Colon (tissue), 2 donors: ENCODE measurements at regions not wholly inside any gene's neighbourhood (a gene's known extent, or its start where the extent isn't known, plus 50 kb on each side); places are given as distances from the start of the nearest gene placed in this dataset.

Source experiments
- FAIRE-seq: peaks from 2 replicates; lab custom pipeline; 2012; peaks lifted over from hg19 to GRCh38; lab: Jason Lieb, UNC
- donor health status: control.
- donor health status: control.

DNA sequence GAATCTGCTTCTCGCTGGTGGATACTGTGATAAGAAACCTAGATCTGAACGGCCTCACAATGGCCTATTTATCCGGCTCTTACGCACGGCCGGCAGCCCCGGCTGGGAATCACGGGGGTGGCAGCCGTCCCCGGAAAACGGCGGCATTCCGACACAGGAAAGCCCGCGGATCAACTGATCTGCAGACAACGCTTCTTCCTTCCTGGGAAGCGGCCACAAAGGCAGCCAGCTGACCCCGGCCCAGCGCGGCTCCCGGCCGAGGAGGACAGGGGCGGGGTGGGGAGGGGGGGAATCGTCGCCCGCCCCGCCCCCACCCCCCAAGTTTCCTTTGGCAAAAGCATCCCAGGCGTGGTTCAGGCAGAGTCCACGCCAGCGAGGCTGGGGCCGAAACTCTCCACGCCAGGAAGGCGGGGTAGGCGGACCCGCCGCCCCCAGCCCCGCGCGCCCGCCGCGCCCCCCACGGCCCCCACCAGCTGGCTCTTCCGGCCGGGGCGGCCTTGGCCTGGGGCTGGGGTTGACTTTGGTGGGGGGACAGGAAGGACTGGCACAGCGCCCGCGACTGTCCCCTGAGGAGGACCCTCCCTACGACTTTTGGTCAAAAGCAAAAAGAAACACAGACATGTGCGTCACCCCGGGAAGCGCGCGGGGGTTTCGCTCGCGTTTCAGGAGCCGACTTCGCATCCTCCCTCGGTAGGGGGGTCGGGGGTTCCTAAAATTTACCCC lies 247.7 kb upstream of the ANKRD55 start:
- no peak for FAIRE-seq

DNA sequence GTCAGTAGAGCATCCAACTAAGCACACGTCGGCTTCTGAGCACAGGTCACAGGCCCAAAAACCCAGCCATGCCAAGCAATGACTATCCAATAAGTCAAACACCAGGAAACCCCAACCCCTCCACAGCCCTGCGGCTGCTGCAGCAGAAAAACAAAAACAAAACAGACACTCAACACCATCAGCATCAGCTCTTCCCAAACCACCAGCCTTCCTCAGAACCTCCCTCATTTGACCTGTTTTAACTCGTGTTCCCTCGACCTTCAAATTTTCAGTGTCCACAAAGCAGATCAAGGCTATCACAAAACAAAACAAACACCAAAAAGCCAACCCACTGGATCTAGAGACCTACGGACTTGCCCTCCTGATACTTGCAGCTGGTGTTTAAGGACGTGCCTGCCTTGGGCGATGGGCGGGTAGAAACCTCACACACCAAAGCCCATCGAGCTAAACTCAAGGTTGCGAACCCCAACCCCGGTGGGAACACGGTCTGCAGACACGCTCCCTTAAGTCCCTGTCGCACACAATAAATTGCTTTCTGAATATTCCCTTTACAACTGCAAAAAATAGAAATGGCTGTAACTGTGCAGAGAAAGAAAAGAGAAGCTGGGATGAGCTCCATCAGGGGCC lies 247.1 kb upstream of the ANKRD55 start:
- no peak for FAIRE-seq

DNA sequence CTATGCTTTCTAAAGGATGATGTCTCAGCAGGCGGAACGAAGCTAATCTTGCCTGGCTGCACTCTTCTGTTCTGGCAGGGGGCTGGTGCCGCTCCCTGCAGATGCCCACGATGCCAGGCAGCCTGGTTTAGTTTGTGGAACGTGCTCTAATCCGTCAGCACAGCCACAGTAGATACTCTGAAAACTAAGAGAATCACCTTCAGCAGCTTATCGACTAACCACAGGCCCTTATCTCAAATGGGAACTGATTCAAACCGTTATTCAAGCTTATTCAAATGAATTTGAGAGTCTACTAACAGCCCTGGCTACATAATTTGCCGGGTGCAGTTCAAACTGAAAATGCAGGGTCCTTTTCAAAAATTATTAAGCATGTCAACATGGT lies 246.6 kb upstream of the ANKRD55 start:
- FAIRE-seq, result no peak

DNA sequence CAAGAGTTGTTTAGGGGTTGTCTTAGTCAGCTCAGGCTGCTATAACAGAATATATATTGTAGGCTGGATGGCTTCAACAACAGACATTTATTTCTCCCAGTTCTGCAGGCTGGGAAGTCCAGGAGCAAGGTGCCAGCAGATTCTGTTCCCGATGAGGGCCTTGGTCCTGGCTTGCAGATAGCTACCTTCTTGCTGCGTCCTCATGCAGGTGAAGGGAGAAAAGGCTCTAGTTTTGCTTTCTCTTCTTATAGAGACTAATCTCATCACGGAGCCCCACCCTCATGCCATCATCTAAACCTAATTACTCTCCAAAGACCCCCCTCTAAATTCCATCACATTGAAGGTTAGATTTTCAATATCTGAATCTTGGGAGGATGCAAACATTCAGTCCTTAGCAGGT lies 246.0 kb upstream of the ANKRD55 start:
- FAIRE-seq, result no peak

DNA sequence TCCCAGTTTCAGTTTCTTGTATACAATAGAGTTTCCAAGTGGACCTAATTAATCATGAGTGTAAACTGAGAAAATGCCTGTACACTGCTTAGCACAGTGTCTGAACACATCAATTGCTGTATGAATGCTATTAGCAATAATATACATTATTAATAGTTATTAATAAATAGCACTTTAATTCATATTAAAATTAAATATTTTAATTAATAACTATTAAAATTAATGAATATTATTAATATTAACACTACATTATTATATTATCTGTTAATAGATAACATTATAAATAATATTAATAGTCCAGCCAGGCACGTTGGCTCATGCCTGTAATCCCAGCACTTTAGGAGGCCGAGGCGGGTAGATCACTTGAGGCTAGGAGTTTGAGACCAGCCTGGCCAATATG lies 244.9 kb upstream of the ANKRD55 start:
- FAIRE-seq, result no peak

DNA sequence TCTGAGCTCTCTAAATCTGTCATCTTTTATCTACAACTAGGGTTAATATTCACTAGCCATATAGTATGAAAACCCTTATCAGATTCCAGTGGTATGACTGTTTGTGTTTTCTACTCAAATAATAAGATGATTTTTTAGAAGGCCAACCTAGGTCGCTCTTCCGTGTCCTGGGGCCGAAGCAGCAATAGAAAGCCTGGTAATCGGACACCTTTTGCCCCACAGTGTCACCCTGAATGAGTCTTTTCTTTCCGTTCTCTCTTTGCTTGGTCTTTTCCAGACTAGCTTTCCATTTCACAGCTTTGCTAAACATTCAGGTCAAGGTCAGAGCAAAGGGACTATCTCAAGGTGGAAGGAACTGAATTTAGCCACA lies 243.3 kb upstream of the ANKRD55 start:
- no peak for FAIRE-seq

DNA sequence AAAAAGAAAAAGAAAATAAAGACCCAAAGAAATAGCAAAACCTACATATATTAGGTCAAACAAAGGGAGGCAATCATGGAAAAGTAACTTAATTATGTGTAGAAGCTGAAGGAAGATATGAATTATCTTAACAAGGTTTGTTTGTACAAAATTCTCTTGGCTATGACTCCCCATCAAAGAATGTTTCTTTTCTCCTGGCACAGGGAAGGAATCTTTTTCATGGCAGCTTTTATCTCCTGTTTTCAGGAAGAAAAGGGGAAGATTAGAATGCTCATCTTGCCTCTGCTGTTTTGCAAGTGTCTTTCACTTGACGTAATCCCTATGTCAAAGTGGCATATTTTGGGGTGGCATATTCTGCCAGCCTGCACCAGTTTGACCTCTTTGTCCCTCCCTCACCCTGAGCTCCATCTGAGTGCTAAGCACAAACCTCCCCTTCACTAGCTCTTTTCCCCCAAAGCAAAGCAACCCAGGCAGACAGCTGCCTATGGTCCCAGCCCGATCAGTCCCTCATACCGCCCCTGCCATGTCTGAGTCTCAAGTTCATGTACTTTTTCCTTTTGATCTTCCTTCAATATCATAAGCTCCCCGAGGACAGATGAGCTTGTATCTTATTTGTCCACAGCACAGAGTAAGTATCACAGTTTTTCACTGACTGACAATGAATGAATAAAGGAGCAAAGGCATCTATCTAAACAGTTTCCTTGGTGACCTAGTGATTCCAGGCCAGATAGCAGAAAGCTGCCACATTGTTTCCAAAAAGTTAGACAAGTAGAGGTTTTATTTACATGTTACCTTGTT lies 242.8 kb upstream of the ANKRD55 start:
- no peak for FAIRE-seq

DNA sequence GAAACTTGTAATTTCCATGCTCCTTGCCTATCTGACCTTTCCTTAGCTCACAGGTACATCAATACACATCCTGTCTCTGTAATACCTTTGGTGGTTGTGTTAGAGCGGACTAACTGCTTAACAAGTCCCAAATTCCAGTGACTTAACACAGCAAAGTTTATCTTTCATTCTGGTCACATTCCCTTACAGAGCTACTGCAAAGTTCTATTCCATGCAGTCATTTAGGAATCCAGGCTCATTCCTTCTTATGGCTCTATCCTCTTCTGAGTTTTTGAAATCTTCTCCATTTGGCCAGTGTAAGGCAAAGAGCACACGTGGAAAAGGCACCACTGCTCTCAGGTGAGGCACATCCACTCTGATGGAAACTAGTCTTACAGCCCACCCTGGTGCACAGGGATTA lies 238.6 kb upstream of the ANKRD55 start:
- FAIRE-seq, result no peak

DNA sequence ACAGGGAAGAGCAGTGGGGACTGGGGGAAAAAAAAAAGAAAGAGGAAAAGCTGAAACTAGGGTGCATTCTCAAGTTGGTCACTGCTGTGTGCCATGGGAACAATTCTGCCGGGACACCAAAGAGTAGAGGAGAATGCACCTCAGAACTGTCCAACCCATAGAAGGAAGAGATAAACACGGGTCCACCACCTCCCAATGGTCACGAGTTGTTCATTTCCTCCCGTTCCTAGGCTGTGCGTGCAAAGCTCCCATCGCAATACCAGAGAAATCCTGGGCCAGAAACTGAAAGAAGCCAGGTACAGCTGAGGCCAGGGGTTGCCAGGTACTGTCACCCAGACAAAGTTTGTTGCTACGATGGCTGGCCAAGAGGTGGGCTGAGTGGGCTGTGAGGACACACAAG lies 236.9 kb upstream of the ANKRD55 start:
- FAIRE-seq, result no peak

DNA sequence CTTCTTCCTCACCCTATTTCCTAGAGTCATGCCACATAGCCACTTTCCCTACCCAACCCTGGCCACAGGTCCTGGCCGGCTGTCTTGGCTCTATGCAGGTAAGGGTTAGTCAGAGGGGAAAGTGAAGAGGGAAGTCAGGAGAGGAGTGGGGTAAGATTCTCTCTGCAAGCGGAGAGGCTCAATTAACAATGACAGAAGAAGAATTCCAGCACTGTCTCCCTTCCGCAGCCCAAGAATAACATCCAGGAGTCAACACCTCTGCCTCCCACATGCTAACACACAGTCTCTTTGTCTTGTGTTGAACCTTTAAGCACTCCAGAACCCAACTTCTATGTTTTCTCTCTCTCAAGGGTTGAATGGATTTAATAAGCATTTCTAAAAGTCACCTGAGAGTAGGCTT lies 235.1 kb upstream of the ANKRD55 start:
- FAIRE-seq, result no peak

DNA sequence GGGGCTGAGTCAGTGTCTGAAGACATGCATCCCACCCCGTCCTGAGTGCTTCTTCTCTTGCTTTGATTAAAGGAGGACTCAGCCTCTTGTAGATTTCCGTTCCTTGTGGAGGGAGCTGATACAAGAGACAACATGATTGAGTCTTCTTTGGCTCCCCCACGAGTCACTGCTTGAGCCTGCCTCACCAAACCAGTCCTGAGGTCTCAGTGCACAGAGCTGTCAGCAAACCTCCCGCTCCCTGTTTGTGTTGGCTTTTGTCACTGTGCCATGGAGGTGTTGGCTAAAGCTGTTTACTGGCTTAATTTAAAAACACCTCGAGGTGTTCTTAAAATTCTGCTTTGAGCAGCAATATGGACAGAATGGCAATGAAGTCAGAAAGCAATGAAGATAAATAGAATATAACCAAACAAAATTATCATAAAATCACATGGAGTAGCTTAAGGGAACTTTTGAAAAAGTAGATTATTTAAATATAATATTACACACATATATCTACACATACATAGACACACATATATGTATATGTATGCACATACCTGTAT lies 234.1 kb upstream of the ANKRD55 start:
- no peak for FAIRE-seq

DNA sequence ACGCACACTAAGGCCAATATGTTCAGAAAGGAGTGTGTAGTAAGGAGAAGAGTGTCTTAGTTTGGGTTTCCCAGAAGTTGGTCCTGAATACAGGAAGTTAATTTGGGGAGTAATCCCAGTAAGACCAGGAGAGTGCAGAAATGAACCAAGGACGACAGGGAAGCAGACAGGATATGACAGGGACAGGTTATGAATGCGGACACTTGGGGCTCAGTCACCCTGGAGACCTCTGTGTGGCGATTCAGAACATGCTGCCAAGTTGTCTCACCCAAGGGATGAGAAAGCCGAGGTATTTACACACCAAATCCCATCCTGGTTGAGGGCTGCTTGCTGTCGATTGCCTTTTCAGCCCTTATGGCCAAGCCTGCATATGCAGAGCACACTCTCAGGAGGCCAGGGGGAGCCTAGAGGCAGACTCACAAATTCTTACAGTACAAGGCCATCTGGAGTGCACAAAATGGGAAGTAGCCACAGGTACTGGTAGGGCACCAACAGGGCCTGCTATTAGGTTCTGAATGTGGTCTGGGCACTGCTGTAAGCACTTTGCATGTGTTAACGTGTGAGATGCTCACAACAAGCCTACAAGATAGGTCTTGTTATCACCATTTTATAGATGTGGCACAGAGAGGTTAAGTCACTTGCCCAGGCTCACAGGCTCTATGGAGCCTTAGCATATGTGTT lies 233.1 kb upstream of the ANKRD55 start:
- no peak for FAIRE-seq

DNA sequence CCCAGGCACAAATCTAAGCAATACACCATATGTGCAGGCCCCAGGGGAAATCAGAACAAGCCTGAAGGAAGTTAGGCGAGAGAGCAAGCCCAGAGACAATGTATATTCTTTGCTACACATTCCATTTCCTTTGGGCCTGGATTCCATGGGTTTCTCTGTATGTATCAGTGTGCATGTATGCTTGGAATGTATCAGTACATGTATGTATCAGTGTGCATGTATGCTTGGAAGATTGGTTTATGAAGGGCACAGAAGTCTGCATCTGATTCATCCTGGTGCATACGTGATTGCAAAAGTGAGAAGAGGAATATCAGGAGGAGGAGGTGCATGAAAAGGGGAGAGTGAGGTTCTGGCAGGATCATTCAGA lies 232.6 kb upstream of the ANKRD55 start:
- no peak for FAIRE-seq

DNA sequence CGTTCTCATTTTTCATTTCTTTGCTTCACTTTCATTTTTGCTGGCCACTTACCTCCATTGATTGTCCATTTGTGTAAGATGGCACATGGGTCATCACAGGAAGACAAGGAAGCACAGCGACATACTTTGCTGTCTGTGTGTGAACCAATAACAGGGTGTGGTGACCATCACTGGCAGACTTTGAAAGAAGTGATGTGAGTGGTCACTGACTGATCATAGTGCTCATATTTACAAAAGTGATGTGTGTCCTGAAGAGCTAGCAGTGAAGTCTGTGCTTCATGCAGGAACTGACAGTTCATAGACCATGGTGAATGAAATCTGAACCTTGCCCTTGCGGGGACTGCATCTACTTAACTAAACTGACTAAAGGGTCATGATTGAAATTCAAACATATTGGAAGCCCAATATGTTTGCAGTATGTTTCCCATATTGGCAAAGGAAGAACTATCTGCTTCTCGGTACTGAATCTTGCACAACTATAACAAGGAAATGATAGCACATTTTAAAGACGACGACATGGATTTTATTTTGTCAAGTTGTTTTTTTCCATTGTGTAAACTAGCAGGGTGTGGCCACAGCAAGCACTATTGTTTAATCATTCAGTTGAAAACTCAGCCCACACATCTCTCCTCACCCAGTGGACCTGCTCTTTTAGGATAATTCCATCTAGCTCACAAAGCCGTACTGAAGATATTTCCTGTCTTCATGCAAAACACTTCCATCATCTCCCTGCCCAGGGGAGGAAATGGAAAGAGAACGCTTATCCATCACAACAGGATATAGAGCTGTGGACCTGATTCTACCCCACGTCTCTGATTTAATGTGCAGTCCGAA lies 232.0 kb upstream of the ANKRD55 start:
- no peak for FAIRE-seq

DNA sequence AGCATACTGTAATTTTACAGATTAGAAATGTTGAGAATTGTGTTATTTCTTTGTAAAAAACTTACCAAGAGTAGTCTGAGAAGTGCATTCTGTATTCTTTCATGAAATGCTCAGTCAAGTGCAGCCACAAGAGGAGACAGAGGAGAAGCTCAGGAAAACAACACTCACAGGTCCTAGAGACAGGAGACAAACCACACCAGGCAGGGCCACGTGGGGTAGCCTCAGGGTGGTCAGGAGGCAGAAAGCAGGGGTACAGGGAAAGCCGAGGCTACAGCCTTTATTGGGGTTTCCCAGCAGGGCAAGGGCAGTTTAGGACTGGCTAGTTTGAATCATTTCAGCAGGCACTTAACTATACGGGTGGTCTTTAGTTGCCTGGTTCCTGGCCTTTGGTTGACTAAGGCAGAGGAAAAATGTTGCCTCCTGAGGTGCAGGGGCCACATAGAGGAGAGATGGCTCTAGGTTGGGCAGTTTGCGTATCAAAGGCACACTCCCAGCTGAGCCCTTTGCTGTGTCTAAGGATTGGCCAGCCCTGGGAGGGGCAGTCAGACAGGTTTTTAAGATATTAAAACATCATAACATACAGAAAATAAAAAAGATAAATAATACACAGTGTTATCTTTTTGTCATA lies 230.9 kb upstream of the ANKRD55 start:
- no peak for FAIRE-seq

DNA sequence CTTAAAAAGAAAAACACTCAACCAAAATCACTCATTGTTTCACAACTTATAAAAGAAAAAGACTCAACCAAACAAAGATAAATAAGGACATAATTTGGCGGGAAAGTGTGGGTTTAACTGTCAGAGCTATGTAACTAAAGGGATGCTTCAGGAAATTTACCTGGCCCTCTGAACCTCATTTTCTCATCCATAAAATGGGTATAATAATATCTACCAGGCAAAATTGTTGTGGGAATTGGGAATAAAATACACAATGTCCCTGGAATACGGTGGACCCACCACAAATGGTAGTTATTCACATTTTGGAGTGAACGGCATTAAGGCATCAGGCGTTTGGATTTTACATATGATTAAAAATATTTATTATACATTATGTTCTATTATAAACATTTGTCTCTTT lies 228.5 kb upstream of the ANKRD55 start:
- no peak for FAIRE-seq

DNA sequence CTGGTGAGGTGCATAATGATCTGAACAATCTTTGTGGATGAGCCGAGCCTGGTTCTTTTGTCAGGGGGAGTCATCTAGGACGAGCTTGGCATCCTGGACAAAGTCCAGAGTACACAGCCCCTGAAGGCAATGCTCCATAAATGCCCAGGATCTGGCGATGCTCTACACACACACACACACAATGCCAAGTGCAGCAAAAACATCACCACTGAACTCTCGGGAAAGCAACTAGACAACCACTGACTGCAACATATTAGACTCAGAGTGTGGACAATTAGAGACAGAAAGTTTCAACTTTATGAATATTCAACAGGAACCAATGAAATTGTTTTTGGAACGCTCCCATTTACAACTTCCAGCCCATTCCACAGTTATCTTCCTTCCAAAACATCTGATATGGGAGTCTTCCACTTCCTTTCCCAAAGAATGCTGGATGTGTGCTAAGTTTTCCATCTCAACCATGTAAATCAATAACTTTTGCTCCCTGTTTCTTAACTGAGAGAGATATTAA lies 227.6 kb upstream of the ANKRD55 start:
- no peak for FAIRE-seq

DNA sequence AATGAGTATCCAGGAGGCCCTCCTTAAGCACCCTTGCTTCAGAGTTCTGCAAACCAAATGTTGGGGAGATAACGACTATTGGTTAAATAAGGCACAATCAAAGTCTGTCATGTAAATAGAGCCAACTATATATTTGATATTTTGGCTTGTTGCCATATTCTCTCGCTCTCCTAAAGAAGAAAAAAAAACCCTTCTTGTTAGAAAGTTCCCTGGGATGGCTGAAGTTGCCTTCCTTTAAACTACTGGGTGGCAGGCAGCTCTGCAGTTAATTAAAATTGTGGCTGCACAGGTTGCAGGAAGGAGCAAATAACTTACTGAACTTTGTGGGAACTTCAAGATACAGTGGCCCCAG lies 227.0 kb upstream of the ANKRD55 start:
- no peak for FAIRE-seq

DNA sequence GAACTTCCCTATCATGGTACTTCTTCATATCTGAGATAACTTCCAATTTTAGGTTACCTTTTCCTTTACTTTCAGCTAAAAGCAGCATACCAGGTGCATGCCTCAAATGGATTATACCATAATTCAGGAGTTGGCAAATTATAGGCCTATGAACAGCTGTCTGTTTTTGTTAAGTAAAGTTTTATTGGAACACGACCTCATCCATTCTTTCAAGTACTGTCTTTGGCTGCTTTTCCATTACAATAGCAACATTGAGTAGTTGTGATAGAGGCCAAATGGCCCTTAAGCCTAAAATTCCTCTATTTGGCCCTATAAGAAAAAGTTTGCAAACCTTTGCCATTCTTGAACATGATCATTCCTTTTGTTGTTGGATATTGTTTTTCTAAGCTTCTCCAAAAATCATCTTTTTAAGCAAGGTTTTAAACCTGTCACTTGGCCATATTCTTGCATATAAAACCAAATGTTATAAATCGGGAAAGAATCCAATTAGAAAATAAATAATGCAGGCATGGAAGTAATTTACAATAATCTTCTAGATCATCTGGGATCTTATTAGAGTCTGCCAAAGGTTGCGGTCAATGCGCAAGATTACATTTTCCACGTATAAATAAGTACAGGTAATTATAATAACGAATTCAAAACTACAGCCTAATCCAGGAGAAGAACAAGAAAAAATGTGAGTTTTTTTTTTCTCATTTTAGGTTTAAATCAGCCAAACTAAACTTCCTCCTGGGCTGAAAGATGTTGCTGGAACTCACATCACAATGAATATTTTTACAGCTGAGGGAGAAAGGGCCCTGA lies 226.5 kb upstream of the ANKRD55 start:
- no peak for FAIRE-seq
